ENCODE measurements at regions not wholly inside any gene's neighbourhood (a gene's known extent, or its start where the extent isn't known, plus 50 kb on each side); places are given as distances from the start of the nearest gene placed in this dataset.

DNA sequence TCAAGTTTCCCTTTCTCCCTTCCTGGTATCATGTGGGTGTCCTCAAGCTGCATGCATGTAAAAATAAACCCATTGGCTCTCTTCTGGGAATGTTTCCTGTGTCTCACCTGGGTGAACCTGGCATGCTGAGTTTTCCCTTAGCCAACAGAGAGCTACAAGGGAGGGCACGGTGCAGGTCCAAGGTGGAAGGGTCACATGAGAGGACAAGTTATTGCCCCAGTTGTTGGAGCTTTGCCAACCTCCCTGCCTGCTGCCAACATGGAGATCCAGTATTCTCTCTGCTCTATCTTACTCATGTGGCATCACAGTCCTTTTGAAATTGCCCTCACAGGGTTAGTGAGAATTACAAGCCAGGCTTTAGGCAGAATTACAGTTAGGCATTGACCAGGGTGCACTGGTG lies 196.1 kb upstream of the GYPA start:
- no peak for TF ChIP-seq POLR2AphosphoS5 (IDR thresholded peaks at IDR 0.05; ENCODE audit: low read depth, low read length)
- no peak for TF ChIP-seq SIN3A (IDR thresholded peaks at IDR 0.05; ENCODE audit: borderline replicate concordance, insufficient read depth, low read depth, low read length)
- TF ChIP-seq, protein P1, sequence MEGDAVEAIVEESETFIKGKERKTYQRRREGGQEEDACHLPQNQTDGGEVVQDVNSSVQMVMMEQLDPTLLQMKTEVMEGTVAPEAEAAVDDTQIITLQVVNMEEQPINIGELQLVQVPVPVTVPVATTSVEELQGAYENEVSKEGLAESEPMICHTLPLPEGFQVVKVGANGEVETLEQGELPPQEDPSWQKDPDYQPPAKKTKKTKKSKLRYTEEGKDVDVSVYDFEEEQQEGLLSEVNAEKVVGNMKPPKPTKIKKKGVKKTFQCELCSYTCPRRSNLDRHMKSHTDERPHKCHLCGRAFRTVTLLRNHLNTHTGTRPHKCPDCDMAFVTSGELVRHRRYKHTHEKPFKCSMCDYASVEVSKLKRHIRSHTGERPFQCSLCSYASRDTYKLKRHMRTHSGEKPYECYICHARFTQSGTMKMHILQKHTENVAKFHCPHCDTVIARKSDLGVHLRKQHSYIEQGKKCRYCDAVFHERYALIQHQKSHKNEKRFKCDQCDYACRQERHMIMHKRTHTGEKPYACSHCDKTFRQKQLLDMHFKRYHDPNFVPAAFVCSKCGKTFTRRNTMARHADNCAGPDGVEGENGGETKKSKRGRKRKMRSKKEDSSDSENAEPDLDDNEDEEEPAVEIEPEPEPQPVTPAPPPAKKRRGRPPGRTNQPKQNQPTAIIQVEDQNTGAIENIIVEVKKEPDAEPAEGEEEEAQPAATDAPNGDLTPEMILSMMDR (IDR thresholded peaks at IDR 0.05): no peak
- TF ChIP-seq, protein P2, sequence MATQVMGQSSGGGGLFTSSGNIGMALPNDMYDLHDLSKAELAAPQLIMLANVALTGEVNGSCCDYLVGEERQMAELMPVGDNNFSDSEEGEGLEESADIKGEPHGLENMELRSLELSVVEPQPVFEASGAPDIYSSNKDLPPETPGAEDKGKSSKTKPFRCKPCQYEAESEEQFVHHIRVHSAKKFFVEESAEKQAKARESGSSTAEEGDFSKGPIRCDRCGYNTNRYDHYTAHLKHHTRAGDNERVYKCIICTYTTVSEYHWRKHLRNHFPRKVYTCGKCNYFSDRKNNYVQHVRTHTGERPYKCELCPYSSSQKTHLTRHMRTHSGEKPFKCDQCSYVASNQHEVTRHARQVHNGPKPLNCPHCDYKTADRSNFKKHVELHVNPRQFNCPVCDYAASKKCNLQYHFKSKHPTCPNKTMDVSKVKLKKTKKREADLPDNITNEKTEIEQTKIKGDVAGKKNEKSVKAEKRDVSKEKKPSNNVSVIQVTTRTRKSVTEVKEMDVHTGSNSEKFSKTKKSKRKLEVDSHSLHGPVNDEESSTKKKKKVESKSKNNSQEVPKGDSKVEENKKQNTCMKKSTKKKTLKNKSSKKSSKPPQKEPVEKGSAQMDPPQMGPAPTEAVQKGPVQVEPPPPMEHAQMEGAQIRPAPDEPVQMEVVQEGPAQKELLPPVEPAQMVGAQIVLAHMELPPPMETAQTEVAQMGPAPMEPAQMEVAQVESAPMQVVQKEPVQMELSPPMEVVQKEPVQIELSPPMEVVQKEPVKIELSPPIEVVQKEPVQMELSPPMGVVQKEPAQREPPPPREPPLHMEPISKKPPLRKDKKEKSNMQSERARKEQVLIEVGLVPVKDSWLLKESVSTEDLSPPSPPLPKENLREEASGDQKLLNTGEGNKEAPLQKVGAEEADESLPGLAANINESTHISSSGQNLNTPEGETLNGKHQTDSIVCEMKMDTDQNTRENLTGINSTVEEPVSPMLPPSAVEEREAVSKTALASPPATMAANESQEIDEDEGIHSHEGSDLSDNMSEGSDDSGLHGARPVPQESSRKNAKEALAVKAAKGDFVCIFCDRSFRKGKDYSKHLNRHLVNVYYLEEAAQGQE (IDR thresholded peaks at IDR 0.05; ENCODE audit: insufficient read depth in 1 of 2, low read depth in 2 of 2, low read length in 1 of 2): no peak
- TF ChIP-seq TCF7L2 (IDR thresholded peaks at IDR 0.05; ENCODE audit: low read depth, low read length): no peak
